HL-60 (cell line): ENCODE measurements at regions not wholly inside any gene's neighbourhood (a gene's known extent, or its start where the extent isn't known, plus 50 kb on each side); places are given as distances from the start of the nearest gene placed in this dataset.

Experiments used
- DNase-seq, 2 experiments: peaks; one replicate each; pipeline ENCODE4 v3.0.0-alpha.2; 2010 to 2020; ENCODE audit warnings: low read depth in 1 of 2, low spot score in 1 of 2
- H3K27ac ChIP-seq: fragments of 250-450 bp; sonication (Bioruptor Pico); replicated peaks from 2 replicates; pipeline ENCODE4 v1.5.1; 2020; ENCODE audit warnings: mild to moderate bottlenecking, moderate library complexity
- H3K27me3 ChIP-seq: fragments of 250-450 bp; sonication (Bioruptor Pico); 2 replicates; pipeline ENCODE4 v1.5.1; 2021; ENCODE audit warnings: mild to moderate bottlenecking, moderate library complexity; ENCODE audit not compliant: insufficient read depth, poor library complexity, severe bottlenecking
- H3K4me3 ChIP-seq: replicated peaks from 2 replicates; pipeline ENCODE4 v1.5.1; 2011; ENCODE audit warnings: mild to moderate bottlenecking, control low read depth, low read length; ENCODE audit not compliant: insufficient read depth
- GABPA ChIP-seq: IDR thresholded peaks from 2 replicates; pipeline ENCODE4 v1.6.1; 2012; ENCODE audit warnings: low read depth
- POLR2AphosphoS5 ChIP-seq: IDR thresholded peaks from 2 replicates; pipeline ENCODE4 v1.6.1; 2012; ENCODE audit warnings: low read depth
- SPI1 ChIP-seq: IDR thresholded peaks from 2 replicates; pipeline ENCODE4 v1.6.1; 2012; ENCODE audit warnings: low read depth, mild to moderate bottlenecking, borderline replicate concordance
- TF ChIP-seq, protein P1 (sequence below): IDR thresholded peaks from 2 replicates; pipeline ENCODE4 v1.6.1; 2012; ENCODE audit warnings: low read depth; ENCODE audit not compliant: insufficient replicate concordance
- TF ChIP-seq, protein P2 (sequence below): IDR thresholded peaks from one replicate; pipeline ENCODE4 v1.5.1; 2011; ENCODE audit warnings: low read length, control low read depth, inconsistent platforms; ENCODE audit not compliant: insufficient read depth

DNA sequence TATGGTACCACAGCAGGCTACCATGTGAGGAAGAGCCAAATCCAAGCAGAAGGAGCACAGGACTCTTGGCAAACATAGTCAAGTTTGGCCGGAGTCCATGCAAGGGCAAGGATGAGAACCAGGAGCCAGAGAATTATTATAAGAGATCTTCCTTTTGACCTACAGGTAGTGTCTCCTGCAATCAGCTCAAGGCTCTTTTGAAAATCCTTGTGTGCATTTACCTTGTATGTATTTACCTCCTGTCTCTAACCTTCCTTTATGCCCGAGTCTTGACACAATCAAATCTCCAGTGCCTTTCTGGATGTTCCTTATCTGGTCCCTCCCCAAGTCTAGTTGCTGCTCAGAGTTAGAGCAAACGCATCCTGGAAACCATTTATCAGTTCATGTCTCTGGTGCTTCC, 855.0 kb upstream of the CELF4 start:
- no peak for DNase-seq
- TF ChIP-seq, protein P1, sequence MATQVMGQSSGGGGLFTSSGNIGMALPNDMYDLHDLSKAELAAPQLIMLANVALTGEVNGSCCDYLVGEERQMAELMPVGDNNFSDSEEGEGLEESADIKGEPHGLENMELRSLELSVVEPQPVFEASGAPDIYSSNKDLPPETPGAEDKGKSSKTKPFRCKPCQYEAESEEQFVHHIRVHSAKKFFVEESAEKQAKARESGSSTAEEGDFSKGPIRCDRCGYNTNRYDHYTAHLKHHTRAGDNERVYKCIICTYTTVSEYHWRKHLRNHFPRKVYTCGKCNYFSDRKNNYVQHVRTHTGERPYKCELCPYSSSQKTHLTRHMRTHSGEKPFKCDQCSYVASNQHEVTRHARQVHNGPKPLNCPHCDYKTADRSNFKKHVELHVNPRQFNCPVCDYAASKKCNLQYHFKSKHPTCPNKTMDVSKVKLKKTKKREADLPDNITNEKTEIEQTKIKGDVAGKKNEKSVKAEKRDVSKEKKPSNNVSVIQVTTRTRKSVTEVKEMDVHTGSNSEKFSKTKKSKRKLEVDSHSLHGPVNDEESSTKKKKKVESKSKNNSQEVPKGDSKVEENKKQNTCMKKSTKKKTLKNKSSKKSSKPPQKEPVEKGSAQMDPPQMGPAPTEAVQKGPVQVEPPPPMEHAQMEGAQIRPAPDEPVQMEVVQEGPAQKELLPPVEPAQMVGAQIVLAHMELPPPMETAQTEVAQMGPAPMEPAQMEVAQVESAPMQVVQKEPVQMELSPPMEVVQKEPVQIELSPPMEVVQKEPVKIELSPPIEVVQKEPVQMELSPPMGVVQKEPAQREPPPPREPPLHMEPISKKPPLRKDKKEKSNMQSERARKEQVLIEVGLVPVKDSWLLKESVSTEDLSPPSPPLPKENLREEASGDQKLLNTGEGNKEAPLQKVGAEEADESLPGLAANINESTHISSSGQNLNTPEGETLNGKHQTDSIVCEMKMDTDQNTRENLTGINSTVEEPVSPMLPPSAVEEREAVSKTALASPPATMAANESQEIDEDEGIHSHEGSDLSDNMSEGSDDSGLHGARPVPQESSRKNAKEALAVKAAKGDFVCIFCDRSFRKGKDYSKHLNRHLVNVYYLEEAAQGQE: no peak
- TF ChIP-seq GABPA (no peak), SPI1 (no peak), POLR2AphosphoS5 (no peak)
- TF ChIP-seq, protein P2, sequence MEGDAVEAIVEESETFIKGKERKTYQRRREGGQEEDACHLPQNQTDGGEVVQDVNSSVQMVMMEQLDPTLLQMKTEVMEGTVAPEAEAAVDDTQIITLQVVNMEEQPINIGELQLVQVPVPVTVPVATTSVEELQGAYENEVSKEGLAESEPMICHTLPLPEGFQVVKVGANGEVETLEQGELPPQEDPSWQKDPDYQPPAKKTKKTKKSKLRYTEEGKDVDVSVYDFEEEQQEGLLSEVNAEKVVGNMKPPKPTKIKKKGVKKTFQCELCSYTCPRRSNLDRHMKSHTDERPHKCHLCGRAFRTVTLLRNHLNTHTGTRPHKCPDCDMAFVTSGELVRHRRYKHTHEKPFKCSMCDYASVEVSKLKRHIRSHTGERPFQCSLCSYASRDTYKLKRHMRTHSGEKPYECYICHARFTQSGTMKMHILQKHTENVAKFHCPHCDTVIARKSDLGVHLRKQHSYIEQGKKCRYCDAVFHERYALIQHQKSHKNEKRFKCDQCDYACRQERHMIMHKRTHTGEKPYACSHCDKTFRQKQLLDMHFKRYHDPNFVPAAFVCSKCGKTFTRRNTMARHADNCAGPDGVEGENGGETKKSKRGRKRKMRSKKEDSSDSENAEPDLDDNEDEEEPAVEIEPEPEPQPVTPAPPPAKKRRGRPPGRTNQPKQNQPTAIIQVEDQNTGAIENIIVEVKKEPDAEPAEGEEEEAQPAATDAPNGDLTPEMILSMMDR: no peak
- Histone ChIP-seq H3K27ac (no peak overlapping the region), H3K4me3 (no peak overlapping the region), H3K27me3 (peaks cover 3% of the 10 kb centered on the region)

DNA sequence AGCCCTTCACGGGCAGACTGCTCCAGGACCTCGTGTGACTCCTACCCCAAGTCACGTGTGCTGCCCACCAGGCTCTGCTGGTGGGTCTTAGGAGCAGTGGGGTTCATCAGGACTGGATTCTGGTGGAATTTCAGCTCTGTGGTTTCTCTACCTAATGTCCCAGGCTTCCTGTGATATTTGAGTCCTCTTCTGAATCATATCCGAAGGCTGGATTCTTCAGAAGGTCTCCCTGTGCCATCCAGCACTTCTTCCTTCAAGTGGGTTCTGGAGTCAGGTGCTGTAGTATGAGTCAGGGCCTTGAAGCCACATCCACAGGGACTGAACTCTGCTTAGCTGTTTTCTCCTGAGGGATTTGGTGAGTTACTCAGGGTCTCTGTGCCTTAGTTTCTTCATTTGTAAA, 850.2 kb upstream of the CELF4 start:
- TF ChIP-seq, protein P2: no peak
- TF ChIP-seq SPI1: no peak
- Histone ChIP-seq H3K27ac (no peak overlapping the region), H3K27me3 (no peaks in the 10 kb centered on the region), H3K4me3 (no peak overlapping the region)
- DNase-seq: no peak

DNA sequence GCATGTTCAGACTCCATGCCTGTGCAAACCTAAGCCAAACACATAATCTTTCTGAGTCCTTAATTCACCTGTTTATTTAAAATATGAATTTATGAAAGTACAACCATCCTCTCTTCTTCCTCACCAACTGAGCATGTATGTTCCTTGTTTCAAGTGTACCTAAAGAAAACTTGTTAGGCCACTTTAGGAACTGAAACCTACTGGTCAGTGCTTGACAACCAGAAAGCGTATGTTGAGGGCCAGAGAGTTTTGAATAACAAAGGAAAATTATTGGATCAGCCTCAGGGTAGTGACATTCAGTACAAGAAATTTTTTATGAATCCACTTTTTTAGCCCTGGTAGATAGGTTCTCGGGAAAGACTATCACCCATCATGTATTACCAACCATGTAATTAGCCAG, 847.6 kb upstream of the CELF4 start:
- H3K27ac ChIP-seq: no peak overlapping the region
- H3K27me3 ChIP-seq: no peaks in the 10 kb centered on the region
- no peak overlapping the region for H3K4me3 ChIP-seq
- TF ChIP-seq, protein P1: no peak
- TF ChIP-seq GABPA (no peak), POLR2AphosphoS5 (no peak), SPI1 (no peak)
- TF ChIP-seq, protein P2: no peak
- DNase-seq: no peak

GRCh38 chr18:38406607-38407006, 841.0 kb upstream of the CELF4 start:
- TF ChIP-seq SPI1 (no peak), POLR2AphosphoS5 (no peak), GABPA (no peak)
- TF ChIP-seq, protein P1: no peak
- TF ChIP-seq, protein P2: no peak
- Histone ChIP-seq H3K27me3 (no peaks in the 10 kb centered on the region), H3K27ac (no peak overlapping the region), H3K4me3 (no peak overlapping the region)
- DNase-seq: no peak
